ENCODE measurements at regions not wholly inside any gene's neighbourhood (a gene's known extent, or its start where the extent isn't known, plus 50 kb on each side); places are given as distances from the start of the nearest gene placed in this dataset.

DNA sequence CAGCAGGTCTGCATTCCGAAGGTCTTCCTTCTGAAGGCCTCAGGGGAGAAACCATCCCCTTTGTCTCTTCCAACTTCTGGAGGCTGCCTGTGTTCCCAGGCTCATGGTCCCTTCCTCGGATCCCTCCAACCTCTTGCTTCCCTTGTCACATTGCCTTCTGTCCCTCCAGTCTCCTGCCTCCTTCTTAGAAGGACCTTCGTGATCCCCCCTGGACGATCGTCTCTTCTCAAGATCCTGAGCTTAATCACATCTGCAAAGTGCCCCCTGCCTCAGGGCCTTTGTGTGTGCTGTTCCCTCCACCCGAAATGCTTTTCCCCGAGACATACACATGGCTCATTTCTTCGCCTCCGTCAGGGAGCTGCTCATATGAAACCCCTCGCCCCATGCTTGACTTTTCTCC lies 505.8 kb downstream of the SHQ1 start:
- no peaks in the 10 kb centered on the region for H3K36me3 Mint-ChIP-seq (ENCODE audit: low read depth)
- H3K27ac Mint-ChIP-seq, result peak overlapping the region; percentile 39
- no peaks in the 10 kb centered on the region for H3K27me3 Mint-ChIP-seq (ENCODE audit: low read depth)
- no peak for DNase-seq (ENCODE audit: low spot score)
- H3K4me1 Mint-ChIP-seq (ENCODE audit: low read depth), result peaks cover 49% of the 10 kb centered on the region
- no peaks in the 10 kb centered on the region for H3K9me3 Mint-ChIP-seq
- H3K4me3 Mint-ChIP-seq, result no peak overlapping the region

DNA sequence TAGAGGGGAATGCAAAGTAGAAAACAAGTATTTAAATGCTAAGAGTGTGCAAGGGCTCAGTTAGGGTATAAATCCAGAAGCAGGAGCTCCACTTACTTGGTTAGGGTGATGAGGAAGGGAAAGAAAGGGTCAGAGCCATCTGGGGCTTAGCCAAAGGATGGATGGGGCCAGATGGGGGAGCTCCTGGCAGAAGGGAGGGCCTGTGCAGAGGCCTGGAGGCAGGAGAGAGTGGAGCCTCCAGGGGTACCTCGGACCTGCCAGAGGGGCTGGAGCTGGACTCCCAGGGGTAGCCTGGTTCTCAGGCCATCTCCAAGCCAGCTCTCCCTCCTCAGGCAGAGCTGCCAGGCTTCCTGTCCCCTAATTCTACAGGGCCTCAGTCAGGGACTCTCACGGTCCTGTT lies 506.3 kb downstream of the SHQ1 start:
- peaks cover 45% of the 10 kb centered on the region for H3K4me1 Mint-ChIP-seq (ENCODE audit: low read depth)

DNA sequence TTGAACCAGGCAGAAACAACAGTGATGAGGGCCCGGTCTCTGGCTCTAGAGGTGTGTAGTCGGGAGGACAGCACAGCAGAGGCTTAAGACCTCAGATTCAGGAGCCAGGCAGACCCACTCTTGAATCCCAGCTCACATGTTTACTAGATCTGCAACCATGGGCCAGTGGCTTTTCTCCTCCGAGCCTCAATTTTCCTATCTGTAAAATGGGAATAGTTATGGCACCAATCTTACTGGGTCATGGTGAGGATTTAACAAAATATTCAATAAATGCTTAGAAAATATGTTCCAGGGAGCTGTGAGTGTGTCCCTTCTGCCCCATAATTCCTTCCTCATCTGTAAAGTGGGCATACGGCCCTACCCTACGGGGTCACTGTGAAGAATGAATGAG lies 506.9 kb downstream of the SHQ1 start:
- no peaks in the 10 kb centered on the region for H3K36me3 Mint-ChIP-seq (ENCODE audit: low read depth)
- H3K9me3 Mint-ChIP-seq, result no peaks in the 10 kb centered on the region
- H3K4me3 Mint-ChIP-seq, result no peak overlapping the region
- H3K4me1 Mint-ChIP-seq (ENCODE audit: low read depth), result peaks cover 40% of the 10 kb centered on the region
- no peak for DNase-seq (ENCODE audit: low spot score)
- no peaks in the 10 kb centered on the region for H3K27me3 Mint-ChIP-seq (ENCODE audit: low read depth)
- H3K27ac Mint-ChIP-seq, result no peak overlapping the region

More for the DNA sequence above, 506.3 kb downstream of the SHQ1 start:
- Mint-ChIP-seq H3K4me3 (no peak overlapping the region), H3K9me3 (no peaks in the 10 kb centered on the region), H3K36me3 (ENCODE audit: low read depth) (no peaks in the 10 kb centered on the region), H3K27ac (no peak overlapping the region), H3K27me3 (ENCODE audit: low read depth) (no peaks in the 10 kb centered on the region)
- no peak for DNase-seq (ENCODE audit: low spot score)

DNA sequence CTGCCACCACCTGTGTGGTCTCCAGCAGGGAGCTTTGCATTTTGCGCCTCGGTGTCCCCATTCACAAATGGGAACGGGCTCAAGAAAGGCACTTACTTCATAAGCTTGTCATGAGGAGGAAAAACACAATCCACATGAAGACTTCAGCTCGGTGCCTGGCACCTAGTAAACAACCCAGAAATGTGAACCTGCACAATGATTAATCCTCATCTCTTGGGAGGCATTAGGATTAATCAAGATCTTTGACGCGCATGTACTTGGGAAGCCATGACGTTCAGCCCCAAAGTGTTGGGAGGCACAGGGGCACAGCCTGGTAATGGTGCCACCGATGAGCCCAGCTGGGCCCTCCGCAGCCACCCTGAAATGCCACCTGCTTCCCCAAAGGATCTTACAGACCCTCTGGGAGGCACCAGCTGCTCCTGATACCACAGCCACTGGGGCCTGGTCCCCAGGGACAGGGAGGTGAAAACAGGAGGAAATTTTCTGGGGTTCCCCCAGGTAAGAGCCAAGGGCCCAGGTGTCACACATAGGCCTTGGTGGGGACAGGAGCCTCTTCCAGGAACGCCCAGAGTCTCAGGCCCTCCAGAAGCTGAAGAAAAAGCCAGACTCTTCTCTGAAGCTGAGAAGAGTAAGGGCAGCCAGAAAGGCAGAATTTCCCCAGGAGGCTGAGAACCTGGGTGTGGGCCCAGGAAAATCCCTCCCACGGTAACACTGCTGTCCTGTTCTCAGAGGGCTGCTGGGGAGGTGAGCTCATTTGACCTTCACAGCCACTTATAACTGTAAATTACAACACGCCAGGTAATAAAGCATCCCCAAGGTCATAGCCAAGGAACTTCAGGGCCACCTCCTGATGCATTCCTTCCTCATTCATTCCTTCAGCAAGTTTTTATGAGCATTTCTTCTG lies 507.5 kb downstream of the SHQ1 start:
- no peaks in the 10 kb centered on the region for H3K9me3 Mint-ChIP-seq
- H3K36me3 Mint-ChIP-seq (ENCODE audit: low read depth), result no peaks in the 10 kb centered on the region
- no peak for DNase-seq (ENCODE audit: low spot score)
- no peaks in the 10 kb centered on the region for H3K27me3 Mint-ChIP-seq (ENCODE audit: low read depth)
- H3K4me3 Mint-ChIP-seq, result no peak overlapping the region
- peaks cover 34% of the 10 kb centered on the region for H3K4me1 Mint-ChIP-seq (ENCODE audit: low read depth)
- no peak overlapping the region for H3K27ac Mint-ChIP-seq

DNA sequence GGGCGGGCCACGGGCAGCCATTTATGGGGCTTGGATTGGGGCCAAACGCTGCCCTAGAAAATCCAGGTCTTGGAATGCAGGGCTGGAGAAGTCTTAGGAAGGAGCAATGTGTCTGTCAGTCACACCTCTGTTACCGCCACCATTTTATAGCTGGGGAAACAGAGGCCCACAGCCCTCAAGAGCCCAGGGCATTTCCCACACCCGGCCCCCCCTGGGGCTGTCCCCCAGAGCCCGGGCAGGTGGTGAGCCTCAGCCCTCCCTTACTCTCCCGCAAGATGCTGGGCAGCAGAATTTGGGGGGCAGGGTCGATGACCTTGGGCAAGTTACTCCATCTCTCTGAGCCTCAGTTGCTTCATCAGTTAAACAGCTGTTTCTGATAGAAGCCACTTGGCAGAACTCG lies 508.2 kb downstream of the SHQ1 start:
- H3K4me1 Mint-ChIP-seq (ENCODE audit: low read depth), result peaks cover 27% of the 10 kb centered on the region
- no peaks in the 10 kb centered on the region for H3K27me3 Mint-ChIP-seq (ENCODE audit: low read depth)
- no peak for DNase-seq (ENCODE audit: low spot score)
- no peaks in the 10 kb centered on the region for H3K36me3 Mint-ChIP-seq (ENCODE audit: low read depth)
- H3K27ac Mint-ChIP-seq, result no peak overlapping the region
- no peaks in the 10 kb centered on the region for H3K9me3 Mint-ChIP-seq
- H3K4me3 Mint-ChIP-seq, result no peak overlapping the region

DNA sequence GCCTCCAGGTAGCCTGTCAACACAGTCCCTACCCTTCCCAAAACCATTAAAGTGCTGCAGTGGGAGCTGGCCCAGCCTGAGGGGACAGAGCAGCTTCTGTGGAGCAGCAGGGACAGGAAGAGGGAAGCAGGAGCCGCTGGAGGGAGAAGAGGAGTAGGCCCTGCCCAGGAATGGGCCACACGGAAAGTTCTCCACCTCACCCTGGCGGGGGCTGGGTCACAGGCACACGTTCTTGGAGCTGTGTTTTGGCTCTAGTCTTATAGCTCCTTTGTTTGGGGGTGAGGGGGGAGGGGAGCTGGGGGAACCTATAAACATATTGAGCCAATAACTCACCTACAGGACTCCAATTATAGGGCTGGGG lies 508.6 kb downstream of the SHQ1 start:
- H3K36me3 Mint-ChIP-seq (ENCODE audit: low read depth), result no peaks in the 10 kb centered on the region
- DNase-seq (ENCODE audit: low spot score), result no peak
- no peaks in the 10 kb centered on the region for H3K9me3 Mint-ChIP-seq
- no peak overlapping the region for H3K4me3 Mint-ChIP-seq
- H3K27me3 Mint-ChIP-seq (ENCODE audit: low read depth), result no peaks in the 10 kb centered on the region
- peaks cover 23% of the 10 kb centered on the region for H3K4me1 Mint-ChIP-seq (ENCODE audit: low read depth)
- no peak overlapping the region for H3K27ac Mint-ChIP-seq

DNA sequence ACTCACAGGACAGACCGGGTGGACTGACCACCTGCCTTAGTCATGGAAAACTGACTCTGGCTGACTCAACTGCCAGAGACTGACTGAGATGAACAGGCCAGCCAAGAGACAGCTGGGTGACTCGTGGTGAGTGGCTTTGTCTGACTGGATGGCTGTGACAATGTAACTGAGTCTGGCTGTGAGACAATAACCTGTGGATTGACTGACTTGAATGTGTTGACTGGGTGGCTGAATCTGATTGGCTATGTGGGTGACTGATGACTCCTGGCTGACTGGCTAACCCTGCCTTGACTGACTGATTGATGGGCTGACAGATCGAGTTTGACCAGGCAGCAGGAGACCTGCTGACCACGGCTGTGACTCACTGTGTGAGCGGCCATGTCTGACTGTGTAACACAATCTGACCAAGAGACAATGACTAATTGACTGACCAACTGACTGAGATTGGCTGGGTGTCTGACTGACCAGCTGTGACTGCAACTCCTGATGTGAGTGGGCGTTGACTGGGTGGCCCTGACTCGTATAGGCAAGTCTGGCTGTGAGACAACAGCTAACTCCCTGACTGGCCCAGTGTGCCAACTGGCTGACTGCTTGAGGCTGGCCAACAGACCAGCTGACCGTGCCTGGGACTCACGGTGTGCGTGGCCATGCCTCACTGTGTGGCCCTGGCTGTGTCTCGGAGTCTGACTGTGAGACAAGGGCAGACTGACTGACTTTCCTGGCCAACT lies 509.1 kb downstream of the SHQ1 start:
- Mint-ChIP-seq H3K9me3 (no peaks in the 10 kb centered on the region), H3K27ac (no peak overlapping the region), H3K36me3 (ENCODE audit: low read depth) (no peaks in the 10 kb centered on the region), H3K4me3 (no peak overlapping the region), H3K4me1 (ENCODE audit: low read depth) (peaks cover 17% of the 10 kb centered on the region), H3K27me3 (ENCODE audit: low read depth) (no peaks in the 10 kb centered on the region)
- peak; percentile 86 for DNase-seq (ENCODE audit: low spot score)

DNA sequence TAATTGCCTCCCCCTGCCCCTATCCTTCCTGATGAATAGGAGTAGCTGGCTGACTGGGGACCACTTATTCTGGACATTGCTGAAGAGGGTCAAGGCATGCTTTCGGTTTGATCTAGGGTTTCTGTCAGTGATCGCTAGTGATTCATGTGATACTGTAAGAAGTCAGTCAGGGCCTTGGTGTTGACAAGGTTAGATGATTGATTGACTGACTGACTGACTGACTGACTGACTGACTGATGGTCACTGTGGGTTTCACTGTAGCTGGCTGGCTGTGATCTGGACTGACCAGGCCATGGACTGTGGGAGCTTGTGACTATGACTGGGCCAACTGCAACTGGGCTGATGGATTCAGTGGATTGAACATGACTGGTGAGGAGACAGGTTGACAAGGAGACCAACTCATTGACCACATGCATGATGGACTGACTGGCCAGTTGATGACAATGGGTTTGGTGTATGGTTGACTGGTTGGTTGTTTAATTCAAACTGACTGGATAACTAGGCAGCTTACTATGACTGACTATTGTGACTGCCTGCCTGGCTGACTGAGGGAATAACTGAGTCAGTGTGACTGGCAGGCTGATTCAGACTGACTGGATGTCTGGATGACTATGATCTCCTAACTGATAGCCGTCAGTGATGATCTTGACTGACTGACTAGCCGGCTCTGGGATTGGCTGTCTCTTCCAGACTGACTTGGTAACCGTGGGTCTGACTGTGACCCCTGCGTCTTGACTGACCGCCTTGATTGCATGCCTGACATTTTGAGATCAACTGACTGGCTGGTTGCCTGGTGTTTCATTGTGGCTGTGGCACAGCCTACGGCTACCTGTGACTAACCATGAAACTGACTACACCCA lies 509.9 kb downstream of the SHQ1 start:
- peak; percentile 71 for DNase-seq (ENCODE audit: low spot score)
- Mint-ChIP-seq H3K4me3 (no peak overlapping the region), H3K36me3 (ENCODE audit: low read depth) (no peaks in the 10 kb centered on the region), H3K4me1 (ENCODE audit: low read depth) (peaks cover 10% of the 10 kb centered on the region), H3K27ac (no peak overlapping the region), H3K27me3 (ENCODE audit: low read depth) (no peaks in the 10 kb centered on the region), H3K9me3 (no peaks in the 10 kb centered on the region)

DNA sequence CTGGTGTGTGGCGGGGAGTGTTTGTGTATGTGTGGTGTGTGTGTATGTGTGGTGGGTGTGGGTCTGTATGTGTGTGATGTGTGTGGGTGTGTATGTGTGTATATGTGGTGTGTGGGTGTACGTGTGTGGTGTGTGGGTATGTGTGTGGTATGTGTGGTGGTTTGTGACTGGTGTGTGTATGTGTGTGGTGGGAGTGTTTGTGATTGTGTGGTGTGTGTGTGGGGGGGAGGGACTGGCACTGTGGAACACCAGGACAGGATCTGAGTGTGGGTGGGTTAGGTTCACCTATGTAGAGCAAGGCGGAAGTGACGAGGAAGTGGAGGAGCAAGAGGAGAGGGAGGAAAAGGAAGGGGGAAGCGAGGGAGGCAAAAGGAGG lies 510.8 kb downstream of the SHQ1 start:
- Mint-ChIP-seq H3K27ac (no peak overlapping the region), H3K9me3 (no peaks in the 10 kb centered on the region), H3K27me3 (ENCODE audit: low read depth) (no peaks in the 10 kb centered on the region), H3K36me3 (ENCODE audit: low read depth) (no peaks in the 10 kb centered on the region), H3K4me3 (no peak overlapping the region), H3K4me1 (ENCODE audit: low read depth) (peaks cover 1% of the 10 kb centered on the region)
- DNase-seq (ENCODE audit: low spot score), result no peak

DNA sequence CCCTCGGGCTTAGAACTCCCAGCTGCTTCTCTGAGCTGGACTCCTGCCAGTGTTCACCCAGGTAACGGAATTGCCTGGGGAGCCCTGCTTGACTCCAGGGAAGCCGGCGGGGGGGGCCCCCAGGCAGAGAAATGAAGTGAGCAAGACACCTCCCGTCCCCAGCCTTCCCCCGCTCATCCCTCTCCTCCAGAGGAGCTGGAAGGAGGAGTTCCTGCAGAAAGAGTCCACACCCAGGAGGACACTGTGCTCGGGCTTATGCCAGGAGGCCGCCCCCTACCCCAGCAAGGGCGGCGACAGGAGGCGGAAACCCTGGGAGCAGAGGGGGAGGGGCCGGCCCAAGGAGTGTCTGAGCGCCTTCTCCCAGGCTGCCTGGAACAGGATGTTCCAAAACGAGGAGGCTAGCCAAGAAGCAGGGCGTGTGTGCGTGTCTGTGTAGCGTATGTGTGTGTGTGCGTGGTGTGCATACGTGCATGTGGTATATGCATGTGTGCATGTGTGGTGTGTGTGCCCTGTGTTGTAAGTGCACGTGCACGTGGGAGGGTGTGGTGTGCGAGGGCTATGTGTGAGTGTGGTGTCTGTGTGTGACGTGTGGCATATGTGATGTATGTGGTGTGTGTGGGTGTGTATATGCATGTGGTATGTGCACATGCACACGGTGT lies 511.3 kb downstream of the SHQ1 start:
- no peak for DNase-seq (ENCODE audit: low spot score)
- no peak overlapping the region for H3K4me3 Mint-ChIP-seq
- H3K27me3 Mint-ChIP-seq (ENCODE audit: low read depth), result peaks cover 2% of the 10 kb centered on the region
- H3K27ac Mint-ChIP-seq, result no peak overlapping the region
- no peaks in the 10 kb centered on the region for H3K9me3 Mint-ChIP-seq
- H3K36me3 Mint-ChIP-seq (ENCODE audit: low read depth), result no peaks in the 10 kb centered on the region
- no peaks in the 10 kb centered on the region for H3K4me1 Mint-ChIP-seq (ENCODE audit: low read depth)

DNA sequence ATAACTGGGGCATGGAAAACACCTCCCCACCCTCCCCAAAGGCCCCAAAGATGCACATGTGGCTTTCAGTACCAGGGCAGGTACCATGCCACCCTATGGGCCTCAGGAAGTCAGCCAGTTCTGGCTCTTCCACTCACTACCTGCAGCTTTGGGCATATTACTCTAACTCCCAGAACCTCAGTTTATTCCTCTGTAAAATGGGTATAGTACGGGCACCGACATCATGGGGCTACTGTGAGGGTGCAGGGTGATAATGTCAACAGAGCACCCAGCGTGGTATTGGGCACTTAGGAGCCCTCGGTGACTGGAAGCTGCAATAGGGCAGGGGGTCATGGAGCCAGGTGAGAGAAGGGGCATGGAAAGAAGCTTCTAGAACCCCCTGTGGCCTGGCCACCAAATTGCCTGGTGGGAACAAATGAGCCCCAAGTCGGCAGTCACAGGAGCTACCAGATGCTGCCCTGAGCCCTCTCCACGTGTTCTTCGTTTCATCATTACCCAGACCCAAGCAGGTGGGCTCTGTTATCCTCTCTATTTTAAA lies 512.1 kb downstream of the SHQ1 start:
- Mint-ChIP-seq H3K27me3 (ENCODE audit: low read depth) (peaks cover 2% of the 10 kb centered on the region), H3K4me1 (ENCODE audit: low read depth) (no peaks in the 10 kb centered on the region), H3K9me3 (no peaks in the 10 kb centered on the region), H3K27ac (no peak overlapping the region), H3K36me3 (ENCODE audit: low read depth) (no peaks in the 10 kb centered on the region), H3K4me3 (no peak overlapping the region)
- DNase-seq (ENCODE audit: low spot score), result no peak

DNA sequence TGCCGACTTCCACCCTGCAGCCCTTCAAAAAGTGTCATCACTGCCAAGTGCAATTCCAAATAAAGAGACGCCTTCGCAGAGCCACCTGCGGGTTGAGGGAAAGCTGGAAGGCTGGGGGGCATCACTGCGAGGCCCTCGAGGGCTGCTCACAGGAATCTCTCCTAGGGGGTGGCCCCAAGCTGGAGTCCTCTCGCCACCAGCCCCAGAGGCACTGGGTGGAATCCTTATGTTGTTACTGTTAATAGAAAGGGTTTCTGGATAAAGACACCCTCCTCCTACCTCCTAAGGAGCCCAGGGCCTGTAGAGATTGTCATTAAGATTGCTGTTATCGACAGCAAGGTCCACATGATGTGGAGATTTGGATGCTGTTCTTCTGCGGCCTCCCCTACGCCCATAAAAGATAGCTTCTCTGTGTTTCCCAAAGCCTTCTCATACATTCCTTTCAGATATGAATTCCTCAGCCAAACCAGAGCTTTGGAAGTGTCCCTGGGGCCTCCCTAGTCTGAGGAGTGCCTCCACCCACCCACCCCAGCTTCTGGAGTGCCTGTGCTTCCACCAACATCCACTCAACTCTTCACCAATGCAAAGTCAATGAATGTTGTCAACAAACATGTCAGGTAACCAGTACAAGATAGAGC lies 512.7 kb downstream of the SHQ1 start:
- H3K4me1 Mint-ChIP-seq (ENCODE audit: low read depth), result no peaks in the 10 kb centered on the region

More for the DNA sequence above, 512.7 kb downstream of the SHQ1 start:
- Mint-ChIP-seq H3K4me3 (no peak overlapping the region), H3K27me3 (ENCODE audit: low read depth) (peaks cover 2% of the 10 kb centered on the region), H3K9me3 (no peaks in the 10 kb centered on the region), H3K36me3 (ENCODE audit: low read depth) (no peaks in the 10 kb centered on the region), H3K27ac (no peak overlapping the region)
- DNase-seq (ENCODE audit: low spot score), result no peak
